GM12873 (cell line): ENCODE measurements at regions not wholly inside any gene's neighbourhood (a gene's known extent, or its start where the extent isn't known, plus 50 kb on each side); places are given as distances from the start of the nearest gene placed in this dataset.

Experiments used
- CTCF ChIP-seq: IDR thresholded peaks from 2 replicates; pipeline ENCODE4 v1.5.1; 2012; ENCODE audit warnings: low read depth, mild to moderate bottlenecking, moderate library complexity, low read length, control low read depth; ENCODE audit not compliant: insufficient read depth; ENCODE audit errors: missing control alignments

- TF ChIP-seq CTCF = no peak
Measured at GRCh38 chr16:86676254-86676670, 97.9 kb downstream of the FOXL1 start.

- no peak for TF ChIP-seq CTCF
Measured at GRCh38 chr16:86679490-86679889, 101.1 kb downstream of the FOXL1 start.

GRCh38 chr16:86680162-86680561, 101.8 kb downstream of the FOXL1 start:
- TF ChIP-seq CTCF = no peak

GRCh38 chr16:86680661-86681030, 102.3 kb downstream of the FOXL1 start:
- no peak for TF ChIP-seq CTCF

GRCh38 chr16:86681031-86681756, 102.8 kb downstream of the FOXL1 start:
- TF ChIP-seq CTCF = no peak

- no peak for TF ChIP-seq CTCF
Measured at GRCh38 chr16:86681757-86682106, 103.4 kb downstream of the FOXL1 start.

GRCh38 chr16:86682219-86682904, 104.0 kb downstream of the FOXL1 start:
- TF ChIP-seq CTCF = no peak
